EL (cell line): ENCODE measurements at regions not wholly inside any gene's neighbourhood (a gene's known extent, or its start where the extent isn't known, plus 50 kb on each side); places are given as distances from the start of the nearest gene placed in this dataset.

Experiments
- DNase-seq: peaks from one replicate; pipeline ENCODE4 v3.0.0-alpha.2; 2016

- DNase-seq = no peak
These were observed 642.3 kb downstream of the PLOD2 start for GRCh38 chr3:145518639-145519038.

- DNase-seq = no peak
These were observed 641.5 kb downstream of the PLOD2 start for GRCh38 chr3:145519398-145520047.

GRCh38 chr3:145522179-145522578 lies 638.8 kb downstream of the PLOD2 start:
- no peak for DNase-seq

GRCh38 chr3:145522893-145523651 lies 637.9 kb downstream of the PLOD2 start:
- no peak for DNase-seq

GRCh38 chr3:145531548-145531947 lies 629.4 kb downstream of the PLOD2 start:
- DNase-seq = no peak

GRCh38 chr3:145533696-145534095 lies 627.3 kb downstream of the PLOD2 start:
- DNase-seq = no peak

GRCh38 chr3:145536461-145536860 lies 624.5 kb downstream of the PLOD2 start:
- DNase-seq = no peak

- no peak for DNase-seq
These were observed 610.5 kb downstream of the PLOD2 start for GRCh38 chr3:145550522-145550921.

- no peak for DNase-seq
These were observed 603.6 kb downstream of the PLOD2 start for GRCh38 chr3:145557405-145557804.

- no peak for DNase-seq
These were observed 582.5 kb downstream of the PLOD2 start for GRCh38 chr3:145578471-145578870.

GRCh38 chr3:145581694-145582093 lies 579.3 kb downstream of the PLOD2 start:
- DNase-seq = no peak

- DNase-seq = no peak
These were observed 556.1 kb downstream of the PLOD2 start for GRCh38 chr3:145604851-145605250.

- no peak for DNase-seq
These were observed 541.0 kb downstream of the PLOD2 start for GRCh38 chr3:145620002-145620401.

GRCh38 chr3:145620486-145620885 lies 540.5 kb downstream of the PLOD2 start:
- no peak for DNase-seq

- no peak for DNase-seq
These were observed 537.6 kb downstream of the PLOD2 start for GRCh38 chr3:145623349-145623748.

GRCh38 chr3:145628211-145628610 lies 532.8 kb downstream of the PLOD2 start:
- DNase-seq = no peak

- DNase-seq = no peak
These were observed 523.9 kb downstream of the PLOD2 start for GRCh38 chr3:145637105-145637504.

- DNase-seq = no peak
These were observed 521.9 kb downstream of the PLOD2 start for GRCh38 chr3:145639003-145639606.

- DNase-seq = no peak
These were observed 521.1 kb downstream of the PLOD2 start for GRCh38 chr3:145639875-145640274.

- DNase-seq = no peak
These were observed 512.6 kb downstream of the PLOD2 start for GRCh38 chr3:145648396-145648795.

GRCh38 chr3:145649368-145649887 lies 511.6 kb downstream of the PLOD2 start:
- no peak for DNase-seq

GRCh38 chr3:145650170-145650569 lies 510.8 kb downstream of the PLOD2 start:
- DNase-seq = no peak

- DNase-seq = no peak
These were observed 489.9 kb downstream of the PLOD2 start for GRCh38 chr3:145671121-145671520.

GRCh38 chr3:145673838-145674237 lies 487.1 kb downstream of the PLOD2 start:
- DNase-seq = no peak
